HG02943 (cell line): ENCODE measurements at regions not wholly inside any gene's neighbourhood (a gene's known extent, or its start where the extent isn't known, plus 50 kb on each side); places are given as distances from the start of the nearest gene placed in this dataset.
"Not testable (repeated sequence)": the region's sequence is repeated elsewhere in the genome, so short reads cannot be mapped to it uniquely, and the experiment has no call there.

Experiments
- ATAC-seq: cut with Tn5 transposase; IDR thresholded peaks from one replicate; pipeline ENCODE4 v1.9.1; 2021; ENCODE audit warnings: mild to moderate bottlenecking, low read depth, moderate library complexity; ENCODE audit not compliant: unreplicated experiment

- ATAC-seq: no peak
Measured at GRCh38 chr14:30471980-30472379, 87.0 kb upstream of the G2E3 start.

GRCh38 chr14:30473846-30474696 is 84.9 kb upstream of the G2E3 start:
- not testable (repeated sequence) for ATAC-seq

- ATAC-seq: no peak
Measured at GRCh38 chr14:30482276-30482675, 76.7 kb upstream of the G2E3 start.

- ATAC-seq: no peak
Measured at GRCh38 chr14:30484201-30484600, 74.8 kb upstream of the G2E3 start.

- ATAC-seq: no peak
Measured at GRCh38 chr14:30484976-30485375, 74.0 kb upstream of the G2E3 start.

GRCh38 chr14:30496852-30497251 is 62.1 kb upstream of the G2E3 start:
- no peak for ATAC-seq

- no peak for ATAC-seq
Measured at GRCh38 chr14:30499358-30499757, 59.6 kb upstream of the G2E3 start.

GRCh38 chr14:30500222-30500621 is 58.7 kb upstream of the G2E3 start:
- no peak for ATAC-seq

GRCh38 chr14:30507209-30507608 is 51.7 kb upstream of the G2E3 start:
- ATAC-seq: no peak
